ENCODE measurements at regions not wholly inside any gene's neighbourhood (a gene's known extent, or its start where the extent isn't known, plus 50 kb on each side); places are given as distances from the start of the nearest gene placed in this dataset.
"Not testable (repeated sequence)": the region's sequence is repeated elsewhere in the genome, so short reads cannot be mapped to it uniquely, and the experiment has no call there.

DNA sequence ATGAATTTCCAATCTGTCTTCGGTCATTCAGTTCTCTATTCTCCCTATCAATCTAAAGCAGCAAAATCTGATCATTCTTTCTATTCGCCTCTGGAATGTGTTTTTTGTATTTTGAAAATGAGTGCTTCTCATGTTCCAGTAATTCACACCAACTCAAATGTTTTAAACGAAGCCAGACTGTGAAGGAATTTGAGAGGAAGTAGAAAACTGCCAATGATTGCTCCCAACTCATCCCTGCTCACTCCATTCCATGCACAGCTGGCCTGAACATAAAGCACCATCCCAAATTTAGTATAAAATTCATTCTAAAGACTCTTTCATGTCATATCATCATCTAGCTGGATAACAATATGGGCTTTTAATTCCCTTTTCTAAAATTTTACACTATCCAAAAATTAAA lies 123.8 kb downstream of the DUSP6 start:
- TF ChIP-seq, protein P1, sequence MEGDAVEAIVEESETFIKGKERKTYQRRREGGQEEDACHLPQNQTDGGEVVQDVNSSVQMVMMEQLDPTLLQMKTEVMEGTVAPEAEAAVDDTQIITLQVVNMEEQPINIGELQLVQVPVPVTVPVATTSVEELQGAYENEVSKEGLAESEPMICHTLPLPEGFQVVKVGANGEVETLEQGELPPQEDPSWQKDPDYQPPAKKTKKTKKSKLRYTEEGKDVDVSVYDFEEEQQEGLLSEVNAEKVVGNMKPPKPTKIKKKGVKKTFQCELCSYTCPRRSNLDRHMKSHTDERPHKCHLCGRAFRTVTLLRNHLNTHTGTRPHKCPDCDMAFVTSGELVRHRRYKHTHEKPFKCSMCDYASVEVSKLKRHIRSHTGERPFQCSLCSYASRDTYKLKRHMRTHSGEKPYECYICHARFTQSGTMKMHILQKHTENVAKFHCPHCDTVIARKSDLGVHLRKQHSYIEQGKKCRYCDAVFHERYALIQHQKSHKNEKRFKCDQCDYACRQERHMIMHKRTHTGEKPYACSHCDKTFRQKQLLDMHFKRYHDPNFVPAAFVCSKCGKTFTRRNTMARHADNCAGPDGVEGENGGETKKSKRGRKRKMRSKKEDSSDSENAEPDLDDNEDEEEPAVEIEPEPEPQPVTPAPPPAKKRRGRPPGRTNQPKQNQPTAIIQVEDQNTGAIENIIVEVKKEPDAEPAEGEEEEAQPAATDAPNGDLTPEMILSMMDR (IDR thresholded peaks at IDR 0.05; ENCODE audit: control extremely low read depth, extremely low read depth): no peak
- no peak overlapping the region for H3K9ac ChIP-seq (ENCODE audit: insufficient read depth in 1 of 2, low read length in 2 of 2)
- H3K4me1 ChIP-seq (ENCODE audit: control insufficient read depth in 5 of 5, insufficient read depth in 5 of 5, low read length in 5 of 5): peaks cover 0 to 14% (median 0%) of the 10 kb centered on the region in 5 donors
- no peak overlapping the region for H3K27ac ChIP-seq (ENCODE audit: low read depth in 1 of 2, low read length in 1 of 2)
- H3K36me3 ChIP-seq (ENCODE audit: control insufficient read depth in 4 of 4, insufficient read depth in 4 of 4, low read length in 4 of 4): no peaks in the 10 kb centered on the region
- DNase-seq: peak in 2 of 3 donors; percentile 38 to 55
- 69 to 79% methylated on average over 3 of the region's 3 CpGs for WGBS, 2 donors
- no peaks in the 10 kb centered on the region for H3K27me3 ChIP-seq (ENCODE audit: control insufficient read depth in 3 of 3, insufficient read depth in 3 of 3, low read length in 2 of 3)
- H3K9me3 ChIP-seq (ENCODE audit: control insufficient read depth in 4 of 4, insufficient read depth in 3 of 4, low read length in 3 of 4): peaks cover 0 to 3% (median 0%) of the 10 kb centered on the region in 4 donors
- H3K4me3 ChIP-seq: no peak overlapping the region
- ATAC-seq (ENCODE audit: insufficient read depth, low FRiP score): no peak

DNA sequence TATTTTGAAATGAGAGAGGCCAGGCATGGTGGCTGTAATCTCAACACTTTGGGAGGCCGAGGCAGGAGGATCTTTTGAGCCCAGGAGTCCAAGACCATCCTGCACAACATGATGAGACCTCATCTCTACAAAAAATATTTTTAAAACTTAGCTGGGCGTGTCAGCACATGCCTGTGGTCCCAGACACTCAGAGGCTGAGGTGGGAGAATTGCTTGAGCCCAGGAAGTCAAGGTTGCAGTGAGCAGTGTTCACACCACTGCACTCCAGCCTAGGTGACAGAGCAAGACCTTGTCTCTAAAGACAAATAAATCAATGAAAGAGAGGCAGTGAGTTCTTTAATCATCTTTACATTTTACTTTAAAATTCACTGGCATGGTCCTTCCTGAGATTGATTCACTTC lies 124.5 kb downstream of the DUSP6 start:
- ATAC-seq (ENCODE audit: insufficient read depth, low FRiP score) (no peak), DNase-seq (no peak)
- peaks cover 0 to 3% (median 0%) of the 10 kb centered on the region in 4 donors for H3K9me3 ChIP-seq (ENCODE audit: control insufficient read depth in 4 of 4, insufficient read depth in 3 of 4, low read length in 3 of 4)
- H3K36me3 ChIP-seq (ENCODE audit: control insufficient read depth in 4 of 4, insufficient read depth in 4 of 4, low read length in 4 of 4): no peaks in the 10 kb centered on the region
- no peak overlapping the region for H3K9ac ChIP-seq (ENCODE audit: insufficient read depth in 1 of 2, low read length in 2 of 2)
- no peak overlapping the region for H3K4me3 ChIP-seq
- WGBS, 2 donors: 87 to 96% methylated on average over 2 of the region's 2 CpGs
- H3K27ac ChIP-seq (ENCODE audit: low read depth in 1 of 2, low read length in 1 of 2): no peak overlapping the region
- peaks cover 0 to 14% (median 0%) of the 10 kb centered on the region in 5 donors for H3K4me1 ChIP-seq (ENCODE audit: control insufficient read depth in 5 of 5, insufficient read depth in 5 of 5, low read length in 5 of 5)
- TF ChIP-seq, protein P1 (IDR thresholded peaks at IDR 0.05; ENCODE audit: control extremely low read depth, extremely low read depth): no peak
- H3K27me3 ChIP-seq (ENCODE audit: control insufficient read depth in 3 of 3, insufficient read depth in 3 of 3, low read length in 2 of 3): no peaks in the 10 kb centered on the region

DNA sequence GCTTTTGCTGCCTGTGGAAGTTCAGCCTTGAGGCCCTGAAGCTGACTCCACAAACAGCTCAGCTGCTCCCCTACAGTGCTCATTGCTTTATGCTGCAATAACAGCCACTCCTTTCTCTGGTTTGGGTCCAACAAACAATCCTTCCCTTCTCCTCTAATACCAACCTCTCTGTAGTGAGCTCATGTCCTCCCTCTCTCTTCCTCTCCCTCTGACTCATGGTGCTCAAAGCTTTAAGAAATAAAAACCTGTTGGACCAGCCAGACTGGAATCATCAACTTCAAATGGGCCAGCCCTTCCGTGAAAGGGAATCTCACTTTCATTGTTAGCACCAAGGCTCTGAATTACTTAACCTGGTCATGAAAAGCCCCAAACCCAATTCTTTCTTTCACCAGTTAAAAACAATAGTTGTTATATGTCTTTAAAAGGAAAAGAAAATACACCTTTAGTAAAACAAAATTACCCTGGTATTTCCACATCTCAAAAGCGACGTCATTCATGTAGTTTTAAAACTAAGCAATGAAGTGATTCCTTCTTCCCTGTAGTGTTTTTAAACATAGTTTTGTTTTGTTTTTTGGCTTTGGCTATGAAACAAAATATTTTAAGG lies 126.4 kb downstream of the DUSP6 start:
- Histone ChIP-seq H3K27ac (ENCODE audit: low read depth in 1 of 2, low read length in 1 of 2) (peak overlapping the region in 1 of 2 donors; percentile 56), H3K4me1 (ENCODE audit: control insufficient read depth in 5 of 5, insufficient read depth in 5 of 5, low read length in 5 of 5) (peaks cover 0 to 14% (median 0%) of the 10 kb centered on the region in 5 donors), H3K27me3 (ENCODE audit: control insufficient read depth in 3 of 3, insufficient read depth in 3 of 3, low read length in 2 of 3) (no peaks in the 10 kb centered on the region), H3K36me3 (ENCODE audit: control insufficient read depth in 4 of 4, insufficient read depth in 4 of 4, low read length in 4 of 4) (no peaks in the 10 kb centered on the region), H3K9me3 (ENCODE audit: control insufficient read depth in 4 of 4, insufficient read depth in 3 of 4, low read length in 3 of 4) (no peaks in the 10 kb centered on the region), H3K9ac (ENCODE audit: insufficient read depth in 1 of 2, low read length in 2 of 2) (no peak overlapping the region), H3K4me3 (no peak overlapping the region)
- peak; percentile 60 to 86 (median 78) for DNase-seq
- WGBS, 2 donors: 55 to 85% methylated on average over 3 of the region's 3 CpGs
- ATAC-seq (ENCODE audit: insufficient read depth, low FRiP score): peak; percentile 91
- TF ChIP-seq, protein P1 (IDR thresholded peaks at IDR 0.05; ENCODE audit: control extremely low read depth, extremely low read depth): no peak

DNA sequence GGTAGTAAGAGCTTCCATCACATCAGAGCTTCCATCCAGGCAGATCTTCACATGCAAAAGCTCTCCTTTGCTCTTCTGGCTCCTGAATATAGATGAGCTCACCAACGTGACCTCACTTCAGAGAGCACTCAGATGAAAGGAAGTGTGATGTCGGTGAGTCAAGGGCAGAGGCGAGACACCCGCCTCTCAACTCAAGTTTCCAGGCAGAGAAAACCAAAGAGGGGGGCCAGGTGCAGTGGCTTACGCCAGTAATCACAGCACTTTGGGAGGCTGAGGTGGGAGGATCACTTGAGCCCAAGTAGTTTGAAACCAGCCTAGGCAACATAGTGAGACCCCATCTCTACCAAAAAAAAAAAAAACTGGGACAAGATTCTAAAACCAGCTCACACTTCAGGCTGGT lies 126.9 kb downstream of the DUSP6 start:
- no peaks in the 10 kb centered on the region for H3K36me3 ChIP-seq (ENCODE audit: control insufficient read depth in 4 of 4, insufficient read depth in 4 of 4, low read length in 4 of 4)
- 41 to 74% methylated on average over 5 of the region's 5 CpGs for WGBS, 2 donors
- peak overlapping the region in 1 of 2 donors; percentile 56 for H3K27ac ChIP-seq (ENCODE audit: low read depth in 1 of 2, low read length in 1 of 2)
- H3K4me3 ChIP-seq: no peak overlapping the region
- DNase-seq: peak in 2 of 3 donors; percentile 18 to 40
- no peak overlapping the region for H3K9ac ChIP-seq (ENCODE audit: insufficient read depth in 1 of 2, low read length in 2 of 2)
- ATAC-seq (ENCODE audit: insufficient read depth, low FRiP score): peak; percentile 76
- TF ChIP-seq, protein P1 (IDR thresholded peaks at IDR 0.05; ENCODE audit: control extremely low read depth, extremely low read depth): no peak
- no peaks in the 10 kb centered on the region for H3K9me3 ChIP-seq (ENCODE audit: control insufficient read depth in 4 of 4, insufficient read depth in 3 of 4, low read length in 3 of 4)
- no peaks in the 10 kb centered on the region for H3K27me3 ChIP-seq (ENCODE audit: control insufficient read depth in 3 of 3, insufficient read depth in 3 of 3, low read length in 2 of 3)
- peaks cover 0 to 14% (median 0%) of the 10 kb centered on the region in 5 donors for H3K4me1 ChIP-seq (ENCODE audit: control insufficient read depth in 5 of 5, insufficient read depth in 5 of 5, low read length in 5 of 5)

DNA sequence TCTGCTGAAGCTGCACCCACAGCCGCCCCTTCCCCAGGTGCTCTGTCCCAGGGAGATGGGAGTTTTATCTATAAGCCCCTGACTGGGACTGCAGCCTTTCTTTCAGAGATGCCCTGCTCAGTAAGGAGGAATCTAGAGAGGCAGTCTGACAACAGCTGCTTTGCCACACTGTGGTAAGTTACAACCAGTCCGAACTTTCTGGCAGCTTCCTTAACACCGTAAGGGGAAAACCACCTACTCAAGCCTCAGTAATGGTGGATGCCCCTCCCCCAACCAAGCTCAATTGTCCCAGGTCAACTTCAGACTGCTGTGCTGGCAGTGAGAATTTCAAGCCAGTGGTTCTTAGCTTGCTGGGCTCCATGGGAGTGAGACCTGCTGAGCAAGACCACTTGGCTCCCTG lies 129.7 kb downstream of the DUSP6 start:
- not testable (repeated sequence) for H3K4me3 ChIP-seq; ATAC-seq (ENCODE audit: insufficient read depth, low FRiP score); H3K27me3 ChIP-seq (ENCODE audit: control insufficient read depth in 3 of 3, insufficient read depth in 3 of 3, low read length in 2 of 3); H3K36me3 ChIP-seq (ENCODE audit: control insufficient read depth in 4 of 4, insufficient read depth in 4 of 4, low read length in 4 of 4); H3K4me1 ChIP-seq (ENCODE audit: control insufficient read depth in 5 of 5, insufficient read depth in 5 of 5, low read length in 5 of 5); H3K9ac ChIP-seq (ENCODE audit: insufficient read depth in 1 of 2, low read length in 2 of 2); H3K9me3 ChIP-seq (ENCODE audit: control insufficient read depth in 4 of 4, insufficient read depth in 3 of 4, low read length in 3 of 4); DNase-seq; H3K27ac ChIP-seq (ENCODE audit: low read depth in 1 of 2, low read length in 1 of 2)
- WGBS, 2 donors: 53 to 64% methylated on average over 3 of the region's 3 CpGs

Measured in lung (tissue), 11 donors.